Heart left ventricle (tissue), 16 donors: ENCODE measurements at regions not wholly inside any gene's neighbourhood (a gene's known extent, or its start where the extent isn't known, plus 50 kb on each side); places are given as distances from the start of the nearest gene placed in this dataset.
A peak's percentile ranks its signal among the peaks of the same experiment; 100 is the strongest.

Experiments used
- ATAC-seq, 4 donors: fragments of 200-7000 bp; cut with Tn5 transposase; one replicate each; pipeline ENCODE4 v1.9.1; 2020 to 2022; ENCODE audit warnings: moderate library complexity in 4 of 4, mild to moderate bottlenecking in 3 of 4, moderate number of reproducible peaks in 1 of 4
- DNase-seq, 5 donors: peaks; one replicate each; pipeline ENCODE4 v3.0.0-alpha.2; 2020
- H3K27ac ChIP-seq, 12 donors: fragments of 200-600 bp; sonication (generic) in 4 of 12; one replicate each; pipeline versions ENCODE4 v1.5.0 to v1.8.0; 2016 to 2022; ENCODE audit warnings: mild to moderate bottlenecking in 2 of 12
- H3K27me3 ChIP-seq, 9 donors: fragments of 200-600 bp; sonication (generic) in 2 of 9; one replicate each; pipeline versions ENCODE4 v1.5.1 to v1.8.0; 2016 to 2022; ENCODE audit warnings: mild to moderate bottlenecking in 3 of 9
- H3K36me3 ChIP-seq, 9 donors: fragments of 200-600 bp; sonication (generic) in 2 of 9; one replicate each; pipeline versions ENCODE4 v1.5.0 to v1.8.0; 2018 to 2022; ENCODE audit warnings: mild to moderate bottlenecking in 2 of 9
- H3K4me1 ChIP-seq, 12 donors: fragments of 200-600 bp; sonication (generic) in 4 of 12; one replicate each; pipeline versions ENCODE4 v1.5.0 to v1.8.0; 2016 to 2022; ENCODE audit warnings: mild to moderate bottlenecking in 3 of 12
- H3K4me3 ChIP-seq, 12 donors: fragments of 200-600 bp; sonication (generic) in 4 of 12; one replicate each; pipeline versions ENCODE4 v1.5.0 to v1.8.0; 2017 to 2022; ENCODE audit warnings: mild to moderate bottlenecking in 9 of 12, moderate library complexity in 4 of 12
- H3K9me3 ChIP-seq, 12 donors: fragments of 200-600 bp; sonication (generic) in 4 of 12; one replicate each; pipeline versions ENCODE4 v1.5.0 to v1.8.0; 2016 to 2022; ENCODE audit warnings: mild to moderate bottlenecking in 1 of 12
- CTCF ChIP-seq, 12 donors: fragments of 200-600 bp; sonication (generic) in 4 of 12; IDR thresholded peaks; one replicate each; pipeline versions ENCODE4 v1.5.0 to v1.8.0; 2018 to 2022; ENCODE audit warnings: antibody characterized with exemption in 12 of 12, mild to moderate bottlenecking in 5 of 12
- POLR2A ChIP-seq, 2 donors: fragments of 450-650 bp; IDR thresholded peaks; one replicate each; pipeline ENCODE4 v1.6.1; 2017; ENCODE audit warnings: antibody characterized with exemption in 2 of 2, mild to moderate bottlenecking in 2 of 2, moderate library complexity in 2 of 2
- WGBS, 4 donors: extraction: QIAGEN DNeasy Blood & Tissue Kit in 2 of 4; methylation state at CpG; one replicate each; pipeline versions ENCODE4 v1.1.5 to v1.1.7; 2013 to 2018; 5-methylcytosine and 5-hydroxymethylcytosine counted together
- intact Hi-C, 10 donors: fragments of 100-400 bp; cut with DNase I; formaldehyde crosslinking; loops; one replicate each; pipeline versions ENCODE4 v1.11.1 to v1.14.2; 2022
- donor health status: ischemic (EF 13 %, LVEDD 7.1; RV severe dilation, severe dysfunction).
- donor health status: healthy with polysubstance abuse.
- donor health status: DM: no; HTN: yes; CAD: no.
- donor health status: DM: no; HTN: no; CAD: no.
- donor health status: ischemic (EF 25% LVEDD 6.9; RV normal size, moderate dysfunction).
- donor health status: ischemic (EF 25% LVEDD 5.7; RV mildly dilated, moderate dysfunction).
- donor health status: healthy.
- donor health status: DM: yes; HTN: yes; CAD: no.
- donor health status: ischemic (EF 35%, LVEDD 5.7; RV mildly dilated, moderate dysfunction).
- donor health status: nonischemic (EF 11% LVEDD 7.7; RV severe dilation, severe dysfunction).
- donor health status: DM: yes; HTN: yes; CAD: no.
- donor health status: PGD.
- donor health status: ischemic (EF 29% LVEDD 5.4; RV normal size, mild dysfunction).
- donor health status: nonischemic (EF 23%, LVEDD 6.1; RV moderate dilation, normal function).

GRCh38 chr14:21749306-21749868 is 75.8 kb upstream of the OR4E1 start:
- H3K9me3 ChIP-seq = no peaks in the 10 kb centered on the region
- H3K27me3 ChIP-seq = no peaks in the 10 kb centered on the region
- ATAC-seq = no peak
- intact Hi-C loops = no loop called here
- H3K36me3 ChIP-seq = no peaks in the 10 kb centered on the region
- no peak overlapping the region for H3K4me3 ChIP-seq
- WGBS, 4 donors = 66 to 75% (median 72%) methylated on average over 5 of the region's 5 CpGs
- no peaks in the 10 kb centered on the region for H3K4me1 ChIP-seq
- TF ChIP-seq POLR2A (IDR thresholded peaks at IDR 0.05) (no peak), CTCF (IDR thresholded peaks at IDR 0.05) (no peak)
- DNase-seq = no peak
- no peak overlapping the region for H3K27ac ChIP-seq

GRCh38 chr14:21748869-21749303 is 75.3 kb upstream of the OR4E1 start:
- ATAC-seq (no peak), DNase-seq (no peak)
- Histone ChIP-seq H3K9me3 (no peaks in the 10 kb centered on the region), H3K27me3 (no peaks in the 10 kb centered on the region), H3K4me3 (no peak overlapping the region), H3K36me3 (no peaks in the 10 kb centered on the region), H3K27ac (no peak overlapping the region), H3K4me1 (no peaks in the 10 kb centered on the region)
- TF ChIP-seq CTCF (IDR thresholded peaks at IDR 0.05) (peak; percentile 29 to 65 (median 42)), POLR2A (IDR thresholded peaks at IDR 0.05) (no peak)
- 7 to 11% (median 8%) methylated on average over 5 of the region's 5 CpGs for WGBS, 4 donors
- intact Hi-C loops = no loop called here

- TF ChIP-seq CTCF (IDR thresholded peaks at IDR 0.05) (no peak), POLR2A (IDR thresholded peaks at IDR 0.05) (no peak)
- H3K27ac ChIP-seq = no peak overlapping the region
- intact Hi-C loops = no loop called here
- WGBS, 4 donors = 68 to 82% (median 72%) methylated on average over 4 of the region's 4 CpGs
- H3K4me1 ChIP-seq = no peaks in the 10 kb centered on the region
- H3K9me3 ChIP-seq = no peaks in the 10 kb centered on the region
- H3K27me3 ChIP-seq = peaks cover 0 to 18% (median 3%) of the 10 kb centered on the region in 9 donors
- no peaks in the 10 kb centered on the region for H3K36me3 ChIP-seq
- no peak overlapping the region for H3K4me3 ChIP-seq
- no peak for DNase-seq
- ATAC-seq = no peak
Observed at GRCh38 chr14:21735639-21736307, 62.2 kb upstream of the OR4E1 start.

GRCh38 chr14:21735200-21735599 is 61.6 kb upstream of the OR4E1 start:
- Histone ChIP-seq H3K4me1 (no peaks in the 10 kb centered on the region), H3K4me3 (no peak overlapping the region), H3K36me3 (no peaks in the 10 kb centered on the region), H3K27me3 (peaks cover 0 to 13% (median 3%) of the 10 kb centered on the region in 9 donors), H3K27ac (no peak overlapping the region), H3K9me3 (no peaks in the 10 kb centered on the region)
- TF ChIP-seq CTCF (IDR thresholded peaks at IDR 0.05) (no peak), POLR2A (IDR thresholded peaks at IDR 0.05) (no peak)
- no peak for ATAC-seq
- no peak for DNase-seq
- 66 to 76% (median 69%) methylated on average over 3 of the region's 3 CpGs for WGBS, 4 donors
- intact Hi-C loops = no loop called here
